ENCODE measurements at regions not wholly inside any gene's neighbourhood (a gene's known extent, or its start where the extent isn't known, plus 50 kb on each side); places are given as distances from the start of the nearest gene placed in this dataset.

DNA sequence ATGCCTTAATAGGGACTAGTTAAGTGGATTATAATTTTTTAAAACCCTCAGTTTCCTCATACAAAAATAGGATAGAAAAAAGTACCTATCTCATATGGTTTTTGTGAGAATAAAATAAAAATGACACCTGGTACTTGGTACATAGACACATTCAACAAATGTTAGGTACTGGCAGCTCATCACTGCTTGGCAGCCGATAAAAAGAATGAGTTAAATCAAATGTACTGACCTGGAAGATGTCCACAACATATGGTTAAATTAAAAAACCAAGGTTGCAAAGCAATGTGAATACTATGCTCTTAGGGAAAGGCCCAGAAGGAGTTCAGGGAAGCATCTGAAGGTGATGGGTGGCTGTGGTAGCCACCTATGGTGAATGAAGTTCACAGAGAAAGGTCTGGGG lies 64.9 kb upstream of the SMYD2 start:
- peaks cover 9 to 13% of the 10 kb centered on the region in 2 donors for H3K4me1 ChIP-seq (replicated peaks in 1 of 2)
- H3K27ac ChIP-seq = no peak overlapping the region
- ATAC-seq (replicated peaks in 6 of 8) = no peak
- WGBS, 10 experiments = 40 to 100% (median 82%) methylated on average over 1 of the region's 1 CpG
- H3K4me3 ChIP-seq = no peak overlapping the region
- in situ Hi-C loops (cut with MboI; ENCODE audit: low pct_unique_long_range_greater_than_20kb in 2 of 9, low sequenced_read_pairs in 9 of 9, unreplicated experiment in 9 of 9) = loop anchor here in 4 of 9 experiments (10.0 to 25.0 kb wide), 3 partner anchors 109 to 421 kb away; no protein-coding TSS in a partner anchor

DNA sequence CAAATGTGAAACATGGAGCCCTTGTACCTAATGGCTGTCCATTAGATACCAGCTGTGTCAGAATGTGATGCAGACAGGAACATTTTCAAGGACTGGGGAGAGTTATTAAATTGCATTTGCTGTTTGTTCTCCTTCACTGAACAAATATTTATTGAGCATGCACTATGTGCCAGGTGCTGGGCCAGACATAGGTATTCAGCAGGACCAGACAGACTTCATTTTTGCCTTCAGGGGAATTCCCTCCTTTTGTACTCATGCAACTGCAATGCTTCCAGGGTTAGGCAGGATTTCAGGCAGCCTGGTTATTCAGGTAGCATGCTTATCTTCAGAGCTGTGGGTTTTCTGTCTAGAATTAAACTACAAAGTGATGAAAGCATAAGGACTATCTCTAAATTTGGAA lies 64.2 kb upstream of the SMYD2 start:
- Histone ChIP-seq H3K4me3 (no peak overlapping the region), H3K27ac (no peak overlapping the region), H3K4me1 (replicated peaks in 1 of 2) (peaks cover 9 to 13% of the 10 kb centered on the region in 2 donors)
- in situ Hi-C loops (cut with MboI; ENCODE audit: low pct_unique_long_range_greater_than_20kb in 2 of 9, low sequenced_read_pairs in 9 of 9, unreplicated experiment in 9 of 9) = loop anchor here in 4 of 9 experiments (10.0 to 25.0 kb wide), 3 partner anchors 108 to 421 kb away; no protein-coding TSS in a partner anchor
- ATAC-seq (replicated peaks in 6 of 8) = no peak

DNA sequence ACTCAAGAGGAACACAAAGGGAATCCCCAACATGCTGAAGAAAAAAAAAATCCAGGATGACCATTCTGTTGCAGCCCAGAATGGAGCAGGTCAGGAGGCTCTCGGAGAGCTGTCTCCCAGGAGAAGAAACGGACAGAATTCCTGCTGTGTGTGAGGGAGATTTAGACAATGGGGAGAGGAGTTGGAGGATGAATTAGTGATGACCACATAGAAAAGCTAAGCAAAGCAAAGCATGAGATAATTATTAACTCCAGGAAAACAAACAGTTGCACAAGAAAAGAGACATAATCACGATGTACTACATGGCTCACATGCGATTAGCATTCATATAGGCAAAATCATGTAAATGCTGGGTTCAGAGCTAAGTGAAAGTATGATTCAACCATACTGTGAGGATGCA lies 61.1 kb upstream of the SMYD2 start:
- ATAC-seq (replicated peaks in 6 of 8) = peak in 6 of 8 experiments; percentile 32 to 85 (median 55)
- H3K27ac ChIP-seq = no peak overlapping the region
- no peak overlapping the region for H3K4me3 ChIP-seq
- 14 to 79% (median 38%) methylated on average over 1 to 4 of the region's 4 CpGs; no CpG with 5 or more reads in 1 of the 10 experiments for WGBS, 10 experiments
- in situ Hi-C loops (cut with MboI; ENCODE audit: low pct_unique_long_range_greater_than_20kb in 2 of 9, low sequenced_read_pairs in 9 of 9, unreplicated experiment in 9 of 9) = loop anchor here in 4 of 9 experiments (10.0 to 25.0 kb wide), 3 partner anchors 105 to 417 kb away; no protein-coding TSS in a partner anchor
- H3K4me1 ChIP-seq (replicated peaks in 1 of 2) = peaks cover 6 to 9% of the 10 kb centered on the region in 2 donors

DNA sequence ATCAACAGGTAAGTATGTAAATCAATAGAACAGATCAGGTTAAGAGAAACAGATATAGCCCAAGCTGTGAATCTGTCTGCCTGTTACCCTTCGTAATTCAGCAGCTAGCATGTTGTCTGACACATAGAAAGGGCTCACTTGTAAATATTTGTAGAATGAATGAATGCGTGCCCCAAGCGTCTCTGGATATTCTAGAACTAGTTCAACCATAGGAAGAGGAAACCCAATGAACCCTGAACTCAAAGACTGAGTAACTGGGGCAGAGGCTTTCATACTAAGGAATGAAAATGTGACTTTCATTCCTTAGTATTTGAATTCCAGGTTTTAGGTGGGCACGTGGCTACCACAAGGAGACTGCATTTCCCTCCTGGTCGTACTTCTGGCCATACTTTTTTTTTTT lies 60.1 kb upstream of the SMYD2 start:
- in situ Hi-C loops (cut with MboI; ENCODE audit: low pct_unique_long_range_greater_than_20kb in 2 of 9, low sequenced_read_pairs in 9 of 9, unreplicated experiment in 9 of 9) = loop anchor here in 2 of 9 experiments (25.0 kb wide), 2 partner anchors 116 to 416 kb away; no protein-coding TSS in a partner anchor
- ATAC-seq (replicated peaks in 6 of 8) = no peak
- Histone ChIP-seq H3K4me3 (no peak overlapping the region), H3K4me1 (replicated peaks in 1 of 2) (peaks cover 10 to 12% of the 10 kb centered on the region in 2 donors), H3K27ac (no peak overlapping the region)
- WGBS, 10 experiments = 10 to 97% (median 90%) methylated on average over 2 to 5 of the region's 5 CpGs; no CpG with 5 or more reads in 1 of the 10 experiments

- Histone ChIP-seq H3K4me1 (replicated peaks in 1 of 2) (peaks cover 10 to 12% of the 10 kb centered on the region in 2 donors), H3K4me3 (peak overlapping the region in 3 of 5 donors; percentile 2 to 5 (median 3)), H3K27ac (peak overlapping the region in 1 of 2 donors; percentile 13)
- 2 to 47% (median 12%) methylated on average over 2 to 22 of the region's 24 CpGs for WGBS, 10 experiments
- in situ Hi-C loops (cut with MboI; ENCODE audit: low pct_unique_long_range_greater_than_20kb in 2 of 9, low sequenced_read_pairs in 9 of 9, unreplicated experiment in 9 of 9) = loop anchor here in 2 of 9 experiments (25.0 kb wide), 2 partner anchors 113 to 413 kb away; no protein-coding TSS in a partner anchor
- ATAC-seq (replicated peaks in 6 of 8) = peak; percentile 64 to 91 (median 86)
Observed at GRCh38 chr1:214224611-214225354, 56.2 kb upstream of the SMYD2 start.

DNA sequence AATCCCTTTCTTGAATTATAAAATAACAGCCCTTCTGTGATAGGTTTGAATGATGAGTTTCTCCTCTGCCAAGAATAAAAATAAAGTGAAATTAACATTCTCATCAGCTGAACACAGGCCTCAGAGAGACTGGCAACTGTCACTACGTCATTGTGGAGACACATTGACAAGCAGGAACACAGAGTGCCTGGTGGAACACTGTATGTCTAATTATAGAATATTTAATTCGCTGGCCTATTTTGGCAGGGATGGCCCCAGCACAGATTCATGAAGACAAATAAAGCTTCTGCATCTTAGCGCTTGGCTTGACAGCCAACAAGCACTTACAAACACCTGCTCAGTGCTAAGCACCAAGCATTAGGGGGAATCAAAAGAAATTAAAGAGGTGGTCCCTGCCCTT lies 52.0 kb upstream of the SMYD2 start:
- no peak for ATAC-seq (replicated peaks in 6 of 8)
- H3K27ac ChIP-seq = no peak overlapping the region
- H3K4me1 ChIP-seq (replicated peaks in 1 of 2) = peaks cover 10 to 12% of the 10 kb centered on the region in 2 donors
- no peak overlapping the region for H3K4me3 ChIP-seq
- 44 to 100% (median 93%) methylated on average over 1 to 3 of the region's 3 CpGs; no CpG with 5 or more reads in 3 of the 10 experiments for WGBS, 10 experiments
- in situ Hi-C loops (cut with MboI; ENCODE audit: low pct_unique_long_range_greater_than_20kb in 2 of 9, low sequenced_read_pairs in 9 of 9, unreplicated experiment in 9 of 9) = no loop called here

DNA sequence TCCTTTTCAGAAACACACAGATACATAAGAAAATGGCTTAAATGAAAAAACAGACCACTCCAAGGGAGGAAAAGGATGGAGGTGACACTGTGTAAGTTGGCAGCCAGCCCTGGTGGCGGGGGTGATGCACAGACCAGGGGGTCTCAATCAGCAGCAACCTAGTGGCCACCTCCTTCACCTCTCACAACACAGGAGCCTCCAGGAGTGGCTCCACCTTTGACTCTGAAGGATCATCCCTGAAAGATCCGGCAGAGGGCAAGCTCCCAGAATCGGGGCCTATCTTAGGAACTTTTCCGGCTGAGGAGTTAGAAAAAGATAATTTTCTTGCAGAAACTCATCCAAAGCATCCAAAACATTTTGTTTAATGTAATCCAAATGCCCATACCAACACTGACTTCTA lies 51.2 kb upstream of the SMYD2 start:
- Histone ChIP-seq H3K27ac (no peak overlapping the region), H3K4me3 (no peak overlapping the region), H3K4me1 (replicated peaks in 1 of 2) (peaks cover 5 to 6% of the 10 kb centered on the region in 2 donors)
- in situ Hi-C loops (cut with MboI; ENCODE audit: low pct_unique_long_range_greater_than_20kb in 2 of 9, low sequenced_read_pairs in 9 of 9, unreplicated experiment in 9 of 9) = no loop called here
- ATAC-seq (replicated peaks in 6 of 8) = no peak
- WGBS, 10 experiments = 61 to 100% (median 81%) methylated on average over 2 to 4 of the region's 4 CpGs; no CpG with 5 or more reads in 4 of the 10 experiments
